HFF-Myc (cell line): ENCODE measurements at regions not wholly inside any gene's neighbourhood (a gene's known extent, or its start where the extent isn't known, plus 50 kb on each side); places are given as distances from the start of the nearest gene placed in this dataset.

Experiments
- DNase-seq: peaks from one replicate; pipeline ENCODE4 v3.0.0-alpha.2; 2011; ENCODE audit warnings: low read depth; ENCODE audit errors: extremely low read depth
- H3K4me3 ChIP-seq: replicated peaks from 2 replicates; pipeline ENCODE4 v1.5.1; 2011; ENCODE audit warnings: low read depth, mild to moderate bottlenecking, control low read depth, low read length
- TF ChIP-seq, protein P1 (sequence below): IDR thresholded peaks from 2 replicates; pipeline ENCODE4 v1.5.1; 2012; ENCODE audit warnings: mild to moderate bottlenecking, low read depth, low read length, control low read depth; ENCODE audit errors: missing control alignments

DNA sequence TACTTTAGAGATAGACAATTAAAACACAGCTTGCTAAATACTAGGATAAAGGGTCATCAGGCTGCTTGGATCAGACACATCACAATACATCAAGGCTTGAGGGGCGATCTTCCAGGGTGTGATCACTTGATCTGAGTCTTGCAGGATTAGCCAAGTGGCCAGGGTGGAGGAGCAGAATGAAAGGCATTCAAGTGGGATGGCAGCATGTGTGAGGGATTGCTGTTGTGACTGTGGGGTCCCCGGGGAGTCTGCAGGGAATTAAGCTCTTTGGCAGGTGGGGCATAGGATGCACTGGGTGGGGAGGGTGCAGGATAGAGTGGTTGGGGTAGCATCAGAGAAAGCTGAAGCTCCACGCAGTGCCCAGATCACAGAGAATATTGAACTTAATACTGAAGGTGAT lies 58.0 kb upstream of the TMEM163 start:
- no peak overlapping the region for H3K4me3 ChIP-seq
- no peak for DNase-seq
- TF ChIP-seq, protein P1, sequence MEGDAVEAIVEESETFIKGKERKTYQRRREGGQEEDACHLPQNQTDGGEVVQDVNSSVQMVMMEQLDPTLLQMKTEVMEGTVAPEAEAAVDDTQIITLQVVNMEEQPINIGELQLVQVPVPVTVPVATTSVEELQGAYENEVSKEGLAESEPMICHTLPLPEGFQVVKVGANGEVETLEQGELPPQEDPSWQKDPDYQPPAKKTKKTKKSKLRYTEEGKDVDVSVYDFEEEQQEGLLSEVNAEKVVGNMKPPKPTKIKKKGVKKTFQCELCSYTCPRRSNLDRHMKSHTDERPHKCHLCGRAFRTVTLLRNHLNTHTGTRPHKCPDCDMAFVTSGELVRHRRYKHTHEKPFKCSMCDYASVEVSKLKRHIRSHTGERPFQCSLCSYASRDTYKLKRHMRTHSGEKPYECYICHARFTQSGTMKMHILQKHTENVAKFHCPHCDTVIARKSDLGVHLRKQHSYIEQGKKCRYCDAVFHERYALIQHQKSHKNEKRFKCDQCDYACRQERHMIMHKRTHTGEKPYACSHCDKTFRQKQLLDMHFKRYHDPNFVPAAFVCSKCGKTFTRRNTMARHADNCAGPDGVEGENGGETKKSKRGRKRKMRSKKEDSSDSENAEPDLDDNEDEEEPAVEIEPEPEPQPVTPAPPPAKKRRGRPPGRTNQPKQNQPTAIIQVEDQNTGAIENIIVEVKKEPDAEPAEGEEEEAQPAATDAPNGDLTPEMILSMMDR: no peak

DNA sequence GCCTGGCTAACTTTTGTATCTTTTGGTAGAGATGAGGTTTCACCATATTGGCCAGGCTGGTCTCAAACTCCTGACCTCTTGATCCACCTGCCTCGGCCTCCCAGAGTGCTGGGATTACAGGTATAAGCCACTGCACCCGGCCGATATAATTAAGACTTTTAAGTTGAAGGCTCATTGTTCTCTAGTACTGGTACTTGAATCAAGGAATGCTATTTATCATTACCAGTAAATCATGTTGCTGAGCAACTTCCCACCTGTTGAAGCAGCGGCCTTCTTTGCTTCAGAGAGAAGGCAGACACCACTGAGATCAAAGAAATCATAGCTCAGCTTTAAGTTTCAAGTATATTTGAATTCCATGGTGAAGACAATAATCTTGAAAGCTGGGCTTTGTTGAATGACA lies 58.8 kb upstream of the TMEM163 start:
- no peak overlapping the region for H3K4me3 ChIP-seq
- TF ChIP-seq, protein P1: no peak
- DNase-seq: no peak

DNA sequence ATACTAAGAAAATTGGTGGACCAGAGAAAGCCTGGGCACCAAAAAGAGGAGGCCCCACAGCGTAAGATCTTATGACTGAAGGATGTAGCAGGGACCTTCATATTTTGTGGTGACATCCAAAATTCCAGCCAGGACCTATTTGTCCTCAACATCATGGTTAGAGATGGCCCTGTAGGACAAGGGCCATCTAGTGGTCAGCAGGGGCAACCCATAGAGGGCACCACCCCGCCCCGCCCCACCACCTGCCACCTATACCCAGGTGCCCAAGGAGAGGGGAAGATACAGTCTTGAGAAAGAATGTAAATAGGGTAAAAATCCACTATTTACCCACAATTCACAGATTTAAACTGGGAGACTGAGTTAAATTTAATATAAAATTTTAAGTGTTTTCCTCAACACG lies 59.6 kb upstream of the TMEM163 start:
- H3K4me3 ChIP-seq: no peak overlapping the region

DNA sequence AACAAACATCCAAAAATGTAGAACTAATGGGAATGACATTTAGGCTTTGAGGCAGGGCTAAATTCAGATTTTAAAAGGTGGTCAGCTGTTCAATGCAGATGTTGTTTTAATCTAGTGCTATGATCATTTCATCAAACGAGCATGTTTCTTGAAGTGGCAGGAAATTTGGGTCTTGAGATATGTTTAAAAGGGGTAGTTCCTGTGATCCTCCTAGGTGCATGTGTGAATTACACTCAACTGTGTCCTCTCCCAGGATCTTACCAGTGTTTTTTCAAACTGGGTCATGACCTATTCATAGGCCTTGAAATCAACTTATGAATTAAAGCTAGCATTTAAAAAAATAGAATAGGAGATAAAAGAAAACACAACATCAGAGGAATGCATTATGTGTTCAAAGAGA lies 57.4 kb upstream of the ACMSD start:
- TF ChIP-seq, protein P1: no peak
- no peak for DNase-seq
- no peak overlapping the region for H3K4me3 ChIP-seq

More for the DNA sequence above, 59.6 kb upstream of the TMEM163 start:
- TF ChIP-seq, protein P1: peak; percentile 10
- DNase-seq: no peak

DNA sequence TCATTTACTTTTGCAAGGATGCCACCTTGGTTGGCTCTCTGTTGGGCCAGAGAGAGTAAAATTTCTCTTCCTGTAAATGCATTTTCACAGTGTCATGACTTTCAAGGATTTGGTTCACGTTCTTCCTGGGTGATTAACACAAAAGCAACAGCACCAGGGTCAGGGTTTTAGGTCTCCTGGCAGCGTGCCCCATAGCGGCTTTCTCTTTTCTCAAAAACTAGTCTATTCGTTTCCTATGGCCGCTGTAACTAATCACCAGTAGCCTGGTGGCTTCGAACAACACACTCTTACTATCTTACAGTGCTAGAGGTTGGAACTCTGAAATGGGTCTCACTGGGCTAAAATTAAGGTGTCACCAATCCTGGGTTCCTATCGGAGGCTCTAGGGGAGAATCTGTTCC lies 56.3 kb upstream of the ACMSD start:
- no peak overlapping the region for H3K4me3 ChIP-seq
- TF ChIP-seq, protein P1: no peak
- DNase-seq: no peak

DNA sequence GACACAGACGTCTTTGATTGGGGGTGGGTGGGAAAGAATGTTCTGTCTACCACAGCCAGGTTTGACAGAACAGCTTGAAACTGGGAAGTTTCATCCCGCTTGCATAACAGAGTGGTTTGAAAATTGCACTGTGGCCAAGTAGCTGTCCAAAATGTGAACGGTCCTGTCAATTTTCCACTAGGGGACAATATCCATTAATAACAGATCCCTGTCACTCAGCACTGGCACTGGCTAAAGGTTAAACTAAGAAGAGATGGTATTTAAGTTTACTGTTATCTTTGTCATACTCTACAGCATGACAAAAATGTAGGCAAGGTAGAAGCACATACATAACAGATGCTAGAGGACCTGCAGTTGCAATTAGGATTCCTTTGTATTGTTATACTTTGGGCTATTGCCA lies 55.6 kb upstream of the ACMSD start:
- DNase-seq: no peak
- no peak overlapping the region for H3K4me3 ChIP-seq
- TF ChIP-seq, protein P1: no peak

DNA sequence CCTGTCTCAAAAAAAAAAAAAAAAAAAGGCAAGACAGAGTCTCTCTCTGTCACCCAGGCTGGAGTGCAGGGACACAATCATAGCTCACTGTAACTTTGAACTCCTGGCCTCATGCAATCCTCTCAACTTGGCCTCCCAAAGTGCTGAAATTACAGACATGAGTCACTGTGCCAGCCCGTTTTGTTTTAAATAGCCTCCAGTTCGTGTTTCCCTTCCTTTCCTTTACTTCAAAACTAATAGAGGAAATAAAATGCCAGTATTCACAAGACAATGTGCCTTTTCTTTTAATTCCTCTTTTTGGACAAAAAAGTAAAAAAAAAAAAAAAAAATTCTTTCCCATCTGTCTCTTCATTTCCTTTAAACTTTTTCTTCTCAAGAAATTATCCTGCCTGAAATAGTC lies 54.5 kb upstream of the ACMSD start:
- TF ChIP-seq, protein P1: no peak
- no peak overlapping the region for H3K4me3 ChIP-seq
- no peak for DNase-seq
